Smooth muscle cell (in vitro differentiated cells): ENCODE measurements at regions not wholly inside any gene's neighbourhood (a gene's known extent, or its start where the extent isn't known, plus 50 kb on each side); places are given as distances from the start of the nearest gene placed in this dataset.

Source experiments
- DNase-seq: peaks from one replicate; lab custom pipeline; 2025; ENCODE audit not compliant: unreplicated experiment; lab: John Stamatoyannopoulos, UW
- H2AFZ ChIP-seq: fragments of 200-600 bp; sonication (generic); 2 replicates; pipeline ENCODE4 v1.6.0; 2016; ENCODE audit warnings: antibody characterized with exemption, low read depth, mild to moderate bottlenecking
- H3F3A ChIP-seq: fragments of 200-600 bp; sonication (generic); 2 replicates; pipeline ENCODE4 v1.6.0; 2017; ENCODE audit warnings: antibody characterized with exemption, low read depth
- H3K27ac ChIP-seq: fragments of 200-600 bp; sonication (generic); 2 replicates; pipeline ENCODE4 v1.5.1; 2016; ENCODE audit warnings: low read depth, mild to moderate bottlenecking
- H3K27me3 ChIP-seq: fragments of 200-600 bp; sonication (generic); 2 replicates; pipeline ENCODE4 v1.6.1; 2016; ENCODE audit warnings: low read depth, mild to moderate bottlenecking
- H3K36me3 ChIP-seq: fragments of 200-600 bp; sonication (generic); 2 replicates; pipeline ENCODE4 v1.5.1; 2016; ENCODE audit warnings: low read depth
- H3K4me1 ChIP-seq: fragments of 200-600 bp; sonication (generic); 2 replicates; pipeline ENCODE4 v1.5.1; 2016; ENCODE audit warnings: low read depth
- H3K4me2 ChIP-seq: fragments of 200-600 bp; sonication (generic); 2 replicates; pipeline ENCODE4 v1.6.0; 2016; ENCODE audit warnings: mild to moderate bottlenecking
- H3K4me3 ChIP-seq: fragments of 200-600 bp; sonication (generic); 2 replicates; pipeline ENCODE4 v1.5.1; 2016; ENCODE audit warnings: mild to moderate bottlenecking
- H3K79me2 ChIP-seq: fragments of 200-600 bp; sonication (generic); 2 replicates; pipeline ENCODE4 v1.6.0; 2016; ENCODE audit warnings: low read depth, mild to moderate bottlenecking
- H3K9ac ChIP-seq: fragments of 200-600 bp; sonication (generic); 2 replicates; pipeline ENCODE4 v1.6.0; 2016; ENCODE audit warnings: low read depth
- H3K9me3 ChIP-seq: fragments of 200-600 bp; sonication (generic); replicated peaks from 2 replicates; pipeline ENCODE4 v1.5.1; 2016; ENCODE audit warnings: low read depth
- H4K20me1 ChIP-seq: fragments of 200-600 bp; sonication (generic); 2 replicates; pipeline ENCODE4 v1.6.0; 2016; ENCODE audit warnings: low read depth
- WGBS: methylation state at CpG from one replicate; pipeline ENCODE4 v1.1.7; 2016; ENCODE audit warnings: low lambda C conversion rate; 5-methylcytosine and 5-hydroxymethylcytosine counted together
- TF ChIP-seq, protein P1 (sequence below): fragments of 200-600 bp; sonication (generic); IDR thresholded peaks from 2 replicates; pipeline ENCODE4 v1.5.1; 2017; ENCODE audit warnings: borderline replicate concordance, mild to moderate bottlenecking, antibody characterized with exemption; ENCODE audit not compliant: insufficient read depth, poor library complexity, severe bottlenecking

GRCh38 chr2:184504252-184504651, 94.1 kb upstream of the ZNF804A start:
- TF ChIP-seq, protein P1, sequence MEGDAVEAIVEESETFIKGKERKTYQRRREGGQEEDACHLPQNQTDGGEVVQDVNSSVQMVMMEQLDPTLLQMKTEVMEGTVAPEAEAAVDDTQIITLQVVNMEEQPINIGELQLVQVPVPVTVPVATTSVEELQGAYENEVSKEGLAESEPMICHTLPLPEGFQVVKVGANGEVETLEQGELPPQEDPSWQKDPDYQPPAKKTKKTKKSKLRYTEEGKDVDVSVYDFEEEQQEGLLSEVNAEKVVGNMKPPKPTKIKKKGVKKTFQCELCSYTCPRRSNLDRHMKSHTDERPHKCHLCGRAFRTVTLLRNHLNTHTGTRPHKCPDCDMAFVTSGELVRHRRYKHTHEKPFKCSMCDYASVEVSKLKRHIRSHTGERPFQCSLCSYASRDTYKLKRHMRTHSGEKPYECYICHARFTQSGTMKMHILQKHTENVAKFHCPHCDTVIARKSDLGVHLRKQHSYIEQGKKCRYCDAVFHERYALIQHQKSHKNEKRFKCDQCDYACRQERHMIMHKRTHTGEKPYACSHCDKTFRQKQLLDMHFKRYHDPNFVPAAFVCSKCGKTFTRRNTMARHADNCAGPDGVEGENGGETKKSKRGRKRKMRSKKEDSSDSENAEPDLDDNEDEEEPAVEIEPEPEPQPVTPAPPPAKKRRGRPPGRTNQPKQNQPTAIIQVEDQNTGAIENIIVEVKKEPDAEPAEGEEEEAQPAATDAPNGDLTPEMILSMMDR, result no peak
- Histone ChIP-seq H3K9ac (no peak overlapping the region), H3K36me3 (no peaks in the 10 kb centered on the region), H3K9me3 (no peaks in the 10 kb centered on the region), H3K79me2 (no peaks in the 10 kb centered on the region), H3K4me3 (no peak overlapping the region), H3K27ac (no peak overlapping the region), H4K20me1 (no peaks in the 10 kb centered on the region), H3F3A (no peaks in the 10 kb centered on the region), H3K4me2 (no peak overlapping the region), H2AFZ (no peak overlapping the region), H3K4me1 (no peaks in the 10 kb centered on the region), H3K27me3 (no peaks in the 10 kb centered on the region)
- DNase-seq, result no peak

- no peak for DNase-seq
- 90% methylated on average over 5 of the region's 5 CpGs for WGBS
- Histone ChIP-seq H3K36me3 (no peaks in the 10 kb centered on the region), H3K9ac (no peak overlapping the region), H4K20me1 (no peaks in the 10 kb centered on the region), H3K27me3 (no peaks in the 10 kb centered on the region), H3K4me3 (no peak overlapping the region), H3K9me3 (no peaks in the 10 kb centered on the region), H3K4me1 (no peaks in the 10 kb centered on the region), H3F3A (no peaks in the 10 kb centered on the region), H3K79me2 (no peaks in the 10 kb centered on the region), H3K27ac (no peak overlapping the region), H2AFZ (no peak overlapping the region), H3K4me2 (no peak overlapping the region)
- TF ChIP-seq, protein P1, result no peak
These were observed 91.1 kb upstream of the ZNF804A start for GRCh38 chr2:184507254-184507653.

DNA sequence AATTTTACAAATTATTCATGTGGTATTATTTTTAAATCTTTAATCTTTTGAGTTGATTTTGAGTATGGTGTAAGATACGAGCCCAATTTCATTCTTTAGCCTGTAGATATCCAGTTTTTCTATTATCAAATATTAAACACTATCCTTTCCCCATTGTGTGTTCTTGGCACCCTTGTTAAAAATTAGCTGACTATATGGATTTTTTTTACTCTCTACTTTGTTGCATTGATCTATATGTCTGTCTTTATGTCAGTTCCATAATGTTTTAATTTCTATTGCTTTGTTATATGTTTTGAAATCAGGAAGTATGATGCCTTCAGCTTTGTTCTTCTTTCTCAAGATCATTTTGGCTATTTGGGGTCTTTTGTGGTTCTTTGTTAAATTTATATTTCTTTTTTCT, 80.9 kb upstream of the ZNF804A start:
- WGBS, result 86% methylated on average over 1 of the region's 1 CpG

DNA sequence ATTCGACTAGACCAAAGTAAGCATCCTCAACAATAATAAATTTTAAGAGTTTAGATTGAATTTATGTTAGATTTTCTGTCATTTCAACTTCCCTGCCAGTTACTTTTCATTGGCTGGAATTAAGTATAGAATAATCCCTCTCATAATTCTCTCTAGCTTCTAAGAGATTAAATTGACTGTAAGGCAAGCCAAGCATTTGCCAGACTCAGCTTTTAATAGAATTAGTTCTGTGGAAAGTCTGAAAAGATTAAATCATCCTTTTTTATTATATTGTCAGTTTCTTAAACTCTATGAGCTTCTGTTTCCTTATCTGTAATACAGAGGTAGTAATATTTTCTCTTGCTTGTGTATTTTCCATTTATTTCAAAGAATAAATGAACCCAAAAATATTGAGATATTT, 77.9 kb upstream of the ZNF804A start:
- H3K36me3 ChIP-seq, result no peaks in the 10 kb centered on the region
- H3K9ac ChIP-seq, result no peak overlapping the region
- H3F3A ChIP-seq, result no peaks in the 10 kb centered on the region
- no peak for DNase-seq
- H4K20me1 ChIP-seq, result no peaks in the 10 kb centered on the region
- no peaks in the 10 kb centered on the region for H3K4me1 ChIP-seq
- no peaks in the 10 kb centered on the region for H3K79me2 ChIP-seq
- H3K4me3 ChIP-seq, result no peak overlapping the region
- no peaks in the 10 kb centered on the region for H3K27me3 ChIP-seq
- H3K27ac ChIP-seq, result no peak overlapping the region
- TF ChIP-seq, protein P1, result no peak
- no peak overlapping the region for H3K4me2 ChIP-seq
- WGBS, result 63% methylated on average over 1 of the region's 1 CpG
- no peak overlapping the region for H2AFZ ChIP-seq
- H3K9me3 ChIP-seq, result no peaks in the 10 kb centered on the region

More for the DNA sequence above, 80.9 kb upstream of the ZNF804A start:
- H3K79me2 ChIP-seq, result no peaks in the 10 kb centered on the region
- H3K4me1 ChIP-seq, result no peaks in the 10 kb centered on the region
- H3K9me3 ChIP-seq, result no peaks in the 10 kb centered on the region
- TF ChIP-seq, protein P1, result no peak
- no peaks in the 10 kb centered on the region for H3K27me3 ChIP-seq
- H3K4me2 ChIP-seq, result no peak overlapping the region
- no peaks in the 10 kb centered on the region for H4K20me1 ChIP-seq
- no peak overlapping the region for H3K27ac ChIP-seq
- H2AFZ ChIP-seq, result no peak overlapping the region
- no peak overlapping the region for H3K4me3 ChIP-seq
- DNase-seq, result no peak
- H3F3A ChIP-seq, result no peaks in the 10 kb centered on the region
- no peaks in the 10 kb centered on the region for H3K36me3 ChIP-seq
- no peak overlapping the region for H3K9ac ChIP-seq
